ENCODE measurements at regions not wholly inside any gene's neighbourhood (a gene's known extent, or its start where the extent isn't known, plus 50 kb on each side); places are given as distances from the start of the nearest gene placed in this dataset.
"Not testable (repeated sequence)": the region's sequence is repeated elsewhere in the genome, so short reads cannot be mapped to it uniquely, and the experiment has no call there.

- Histone ChIP-seq H3K9me2 (ENCODE audit: insufficient read depth) (no peaks in the 10 kb centered on the region), H3K9me3 (ENCODE audit: insufficient read depth, low read depth) (no peaks in the 10 kb centered on the region), H3K36me3 (ENCODE audit: low read depth) (no peaks in the 10 kb centered on the region), H3K27me3 (ENCODE audit: insufficient read depth, low read depth) (peaks cover 67% of the 10 kb centered on the region), H3K27ac (no peak overlapping the region), H4K20me1 (ENCODE audit: insufficient read depth) (no peaks in the 10 kb centered on the region), H3K4me2 (no peak overlapping the region), H3K79me2 (ENCODE audit: low read depth) (no peaks in the 10 kb centered on the region), H2AFZ (no peak overlapping the region), H3K4me3 (no peak overlapping the region), H3F3A (ENCODE audit: insufficient read depth, low read depth) (no peaks in the 10 kb centered on the region), H3K4me1 (replicated peaks; ENCODE audit: insufficient read depth) (no peaks in the 10 kb centered on the region)
- POLR2A ChIA-PET (ENCODE audit: unreplicated experiment), result no interaction called here
- no peak for TF ChIP-seq EZH2 (IDR thresholded peaks at IDR 0.05; ENCODE audit: low read depth)
- no TSS peak for BruUV-seq (replicated peaks)
- DNase-seq, result no peak
- intact Hi-C loops (cut with micrococcal nuclease; ENCODE audit: unreplicated experiment), result no loop called here
- CTCF ChIA-PET, result no interaction called here
Observed at GRCh38 chr16:79882340-79883005, 281.9 kb upstream of the MAF start.

DNA sequence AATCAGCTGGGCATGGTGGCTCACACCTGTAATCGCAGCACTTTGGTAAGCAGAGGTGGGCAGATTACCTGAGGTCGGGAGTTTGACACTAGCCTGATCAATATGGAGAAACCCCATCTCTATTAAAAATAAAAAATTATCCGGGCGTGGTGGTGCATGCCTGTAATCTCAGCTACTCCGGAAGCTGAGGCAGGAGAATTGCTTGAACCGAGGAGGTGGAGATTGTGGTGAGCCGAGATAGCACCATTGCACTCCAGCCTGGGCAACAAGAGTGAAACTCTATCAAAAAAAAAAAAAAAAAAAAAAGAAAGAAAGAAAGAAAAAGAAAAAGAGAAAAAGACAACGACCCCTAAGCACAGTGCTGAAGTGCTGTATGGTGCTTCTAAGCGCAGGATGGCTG, 280.6 kb upstream of the MAF start:
- H2AFZ ChIP-seq; H3K9me3 ChIP-seq (ENCODE audit: insufficient read depth, low read depth); H3K79me2 ChIP-seq (ENCODE audit: low read depth); intact Hi-C loops (cut with micrococcal nuclease; ENCODE audit: unreplicated experiment); BruUV-seq (replicated peaks); H3K9me2 ChIP-seq (ENCODE audit: insufficient read depth); H3K4me3 ChIP-seq; H3K4me2 ChIP-seq; H3K27ac ChIP-seq; POLR2A ChIA-PET (ENCODE audit: unreplicated experiment); H4K20me1 ChIP-seq (ENCODE audit: insufficient read depth); H3K36me3 ChIP-seq (ENCODE audit: low read depth); CTCF ChIA-PET; H3F3A ChIP-seq (ENCODE audit: insufficient read depth, low read depth); H3K4me1 ChIP-seq (replicated peaks; ENCODE audit: insufficient read depth); DNase-seq: not testable (repeated sequence)
- peaks cover 76% of the 10 kb centered on the region for H3K27me3 ChIP-seq (ENCODE audit: insufficient read depth, low read depth)

DNA sequence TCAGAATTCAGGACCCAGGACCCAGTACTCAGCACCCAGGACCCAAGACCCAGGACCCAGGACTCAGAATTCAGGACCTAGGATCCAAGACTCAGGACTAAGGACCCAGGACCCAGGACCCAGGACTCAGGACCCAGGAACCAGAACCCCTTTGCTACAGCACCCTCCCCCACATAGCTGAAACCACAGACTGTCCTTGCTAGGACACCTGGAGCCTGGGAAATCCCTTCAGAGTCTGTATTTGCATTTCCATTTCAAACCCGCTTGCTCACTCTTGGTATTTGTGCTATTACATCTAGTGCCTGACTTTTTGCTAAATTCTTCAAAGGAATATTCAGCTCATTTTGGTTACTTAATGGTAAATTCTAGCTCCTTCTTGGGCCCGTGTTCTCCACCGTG, 275.8 kb upstream of the MAF start:
- ChIA-PET CTCF (no interaction called here), POLR2A (ENCODE audit: unreplicated experiment) (no interaction called here)
- no peak overlapping the region for H2AFZ ChIP-seq
- no peak overlapping the region for H3K4me3 ChIP-seq
- DNase-seq, result no peak
- no peaks in the 10 kb centered on the region for H3K79me2 ChIP-seq (ENCODE audit: low read depth)
- no peaks in the 10 kb centered on the region for H3K36me3 ChIP-seq (ENCODE audit: low read depth)
- intact Hi-C loops (cut with micrococcal nuclease; ENCODE audit: unreplicated experiment), result no loop called here
- no peak overlapping the region for H3K4me2 ChIP-seq
- no peaks in the 10 kb centered on the region for H3K4me1 ChIP-seq (replicated peaks; ENCODE audit: insufficient read depth)
- H3K9me2 ChIP-seq (ENCODE audit: insufficient read depth), result no peaks in the 10 kb centered on the region
- H3K27ac ChIP-seq, result no peak overlapping the region
- H3F3A ChIP-seq (ENCODE audit: insufficient read depth, low read depth), result no peaks in the 10 kb centered on the region
- no TSS peak for BruUV-seq (replicated peaks)
- peaks cover 56% of the 10 kb centered on the region for H3K27me3 ChIP-seq (ENCODE audit: insufficient read depth, low read depth)
- H3K9me3 ChIP-seq (ENCODE audit: insufficient read depth, low read depth), result no peaks in the 10 kb centered on the region
- no peaks in the 10 kb centered on the region for H4K20me1 ChIP-seq (ENCODE audit: insufficient read depth)
- TF ChIP-seq CTCF (conservative IDR thresholded peaks at IDR 0.05) (no peak), EZH2 (IDR thresholded peaks at IDR 0.05; ENCODE audit: low read depth) (no peak)

- no peaks in the 10 kb centered on the region for H3K9me3 ChIP-seq (ENCODE audit: insufficient read depth, low read depth)
- no peak overlapping the region for H3K4me3 ChIP-seq
- ChIA-PET POLR2A (ENCODE audit: unreplicated experiment) (no interaction called here), CTCF (no interaction called here)
- no peak overlapping the region for H2AFZ ChIP-seq
- H3K27ac ChIP-seq, result no peak overlapping the region
- TF ChIP-seq CTCF (conservative IDR thresholded peaks at IDR 0.05), result no peak
- TF ChIP-seq EZH2 (IDR thresholded peaks at IDR 0.05; ENCODE audit: low read depth), result no peak
- H4K20me1 ChIP-seq (ENCODE audit: insufficient read depth), result no peaks in the 10 kb centered on the region
- peaks cover 56% of the 10 kb centered on the region for H3K27me3 ChIP-seq (ENCODE audit: insufficient read depth, low read depth)
- H3F3A ChIP-seq (ENCODE audit: insufficient read depth, low read depth), result no peaks in the 10 kb centered on the region
- no peaks in the 10 kb centered on the region for H3K4me1 ChIP-seq (replicated peaks; ENCODE audit: insufficient read depth)
- H3K36me3 ChIP-seq (ENCODE audit: low read depth), result no peaks in the 10 kb centered on the region
- no peaks in the 10 kb centered on the region for H3K9me2 ChIP-seq (ENCODE audit: insufficient read depth)
- H3K4me2 ChIP-seq, result no peak overlapping the region
- DNase-seq, result peak in 1 of 2 experiments; percentile 38
- no peaks in the 10 kb centered on the region for H3K79me2 ChIP-seq (ENCODE audit: low read depth)
- no TSS peak for BruUV-seq (replicated peaks)
- intact Hi-C loops (cut with micrococcal nuclease; ENCODE audit: unreplicated experiment), result no loop called here
Observed at GRCh38 chr16:79874391-79874790, 273.9 kb upstream of the MAF start.

All from PC-9 (cell line).